ENCODE measurements at regions not wholly inside any gene's neighbourhood (a gene's known extent, or its start where the extent isn't known, plus 50 kb on each side); places are given as distances from the start of the nearest gene placed in this dataset.

- Histone ChIP-seq H2AFZ (ENCODE audit: control insufficient read depth, low read length) (no peak overlapping the region), H3K27me3 (ENCODE audit: control insufficient read depth, extremely low read depth, insufficient read depth, low read length) (no peaks in the 10 kb centered on the region), H3K9ac (ENCODE audit: control insufficient read depth, extremely low read depth, insufficient read depth, low read length) (no peak overlapping the region), H4K20me1 (ENCODE audit: control insufficient read depth, extremely low read depth, insufficient read depth, low read length) (no peaks in the 10 kb centered on the region), H3K4me2 (ENCODE audit: control insufficient read depth, extremely low read depth, insufficient read depth, low read depth, low read length) (no peak overlapping the region), H3K36me3 (ENCODE audit: control insufficient read depth in 2 of 2, extremely low read depth in 1 of 2, insufficient read depth in 2 of 2, low read length in 2 of 2) (no peaks in the 10 kb centered on the region), H3K79me2 (ENCODE audit: control insufficient read depth, insufficient read depth, low read length) (no peaks in the 10 kb centered on the region), H3K9me3 (ENCODE audit: control insufficient read depth, low read depth, low read length) (no peaks in the 10 kb centered on the region), H3K9me1 (ENCODE audit: control insufficient read depth, extremely low read depth, insufficient read depth, low read length) (no peaks in the 10 kb centered on the region), H3K4me1 (ENCODE audit: control insufficient read depth, extremely low read depth, insufficient read depth, low read length) (peaks cover 14% of the 10 kb centered on the region), H3K4me3 (ENCODE audit: control insufficient read depth in 2 of 3, extremely low read depth in 1 of 3, insufficient read depth in 2 of 3, low read depth in 1 of 3, low read length in 3 of 3) (no peak overlapping the region), H3K27ac (ENCODE audit: control insufficient read depth, insufficient read depth, low read length) (no peak overlapping the region)
- TF ChIP-seq CTCF (optimal IDR thresholded peaks at IDR 0.05 in 1 of 3, IDR thresholded peaks at IDR 0.05 in 1 of 3, conservative IDR thresholded peaks at IDR 0.05 in 1 of 3; ENCODE audit: extremely low read depth in 1 of 3, insufficient read depth in 2 of 3, low read length in 3 of 3) (no peak), EZH2 (IDR thresholded peaks at IDR 0.05; ENCODE audit: low read length) (no peak)
- dilution Hi-C loops (cut with MboI; ENCODE audit: extremely low pct_ligation_motif_present, low sequenced_read_pairs) = no loop called here
- FAIRE-seq (no peak), DNase-seq (ENCODE audit: low read depth, low spot score) (no peak)
Observed at GRCh38 chr12:124721501-124722162, 142.0 kb downstream of the SCARB1 start.

- Histone ChIP-seq H3K4me1 (ENCODE audit: control insufficient read depth, extremely low read depth, insufficient read depth, low read length) (peaks cover 14% of the 10 kb centered on the region), H3K9me1 (ENCODE audit: control insufficient read depth, extremely low read depth, insufficient read depth, low read length) (no peaks in the 10 kb centered on the region), H2AFZ (ENCODE audit: control insufficient read depth, low read length) (peak overlapping the region; percentile 65), H3K9ac (ENCODE audit: control insufficient read depth, extremely low read depth, insufficient read depth, low read length) (peak overlapping the region; percentile 24), H3K27me3 (ENCODE audit: control insufficient read depth, extremely low read depth, insufficient read depth, low read length) (no peaks in the 10 kb centered on the region), H3K79me2 (ENCODE audit: control insufficient read depth, insufficient read depth, low read length) (no peaks in the 10 kb centered on the region), H4K20me1 (ENCODE audit: control insufficient read depth, extremely low read depth, insufficient read depth, low read length) (no peaks in the 10 kb centered on the region), H3K4me3 (ENCODE audit: control insufficient read depth in 2 of 3, extremely low read depth in 1 of 3, insufficient read depth in 2 of 3, low read depth in 1 of 3, low read length in 3 of 3) (no peak overlapping the region), H3K36me3 (ENCODE audit: control insufficient read depth in 2 of 2, extremely low read depth in 1 of 2, insufficient read depth in 2 of 2, low read length in 2 of 2) (no peaks in the 10 kb centered on the region), H3K27ac (ENCODE audit: control insufficient read depth, insufficient read depth, low read length) (peak overlapping the region; percentile 68), H3K9me3 (ENCODE audit: control insufficient read depth, low read depth, low read length) (no peaks in the 10 kb centered on the region), H3K4me2 (ENCODE audit: control insufficient read depth, extremely low read depth, insufficient read depth, low read depth, low read length) (peak overlapping the region; percentile 49)
- no peak for DNase-seq (ENCODE audit: low read depth, low spot score)
- dilution Hi-C loops (cut with MboI; ENCODE audit: extremely low pct_ligation_motif_present, low sequenced_read_pairs) = no loop called here
- no peak for TF ChIP-seq CTCF (optimal IDR thresholded peaks at IDR 0.05 in 1 of 3, IDR thresholded peaks at IDR 0.05 in 1 of 3, conservative IDR thresholded peaks at IDR 0.05 in 1 of 3; ENCODE audit: extremely low read depth in 1 of 3, insufficient read depth in 2 of 3, low read length in 3 of 3)
- no peak for TF ChIP-seq EZH2 (IDR thresholded peaks at IDR 0.05; ENCODE audit: low read length)
- FAIRE-seq = peak; percentile 49
Observed at GRCh38 chr12:124720681-124721500, 142.8 kb downstream of the SCARB1 start.
